Fibroblast of villous mesenchyme (primary cell): ENCODE measurements at regions not wholly inside any gene's neighbourhood (a gene's known extent, or its start where the extent isn't known, plus 50 kb on each side); places are given as distances from the start of the nearest gene placed in this dataset.
A peak's percentile ranks its signal among the peaks of the same experiment; 100 is the strongest.

Source experiments
- DNase-seq: peaks from one replicate; pipeline ENCODE4 v3.0.0-alpha.2; 2010; ENCODE audit warnings: low read depth
- H3K4me3 ChIP-seq: 2 replicates; pipeline ENCODE4 v1.5.1; 2011; ENCODE audit warnings: low read depth, mild to moderate bottlenecking, low read length
- CTCF ChIP-seq: IDR thresholded peaks from 2 replicates; pipeline ENCODE4 v1.5.1; 2012; ENCODE audit warnings: low read depth, mild to moderate bottlenecking, low read length; ENCODE audit not compliant: insufficient read depth

- no peak for TF ChIP-seq CTCF
- no peak for DNase-seq
- H3K4me3 ChIP-seq = no peak overlapping the region
These were observed 573.5 kb downstream of the ANKRD50 start for GRCh38 chr4:124139044-124139443.

- TF ChIP-seq CTCF = no peak
- H3K4me3 ChIP-seq = no peak overlapping the region
- DNase-seq = no peak
These were observed 568.9 kb downstream of the ANKRD50 start for GRCh38 chr4:124143632-124144031.

- H3K4me3 ChIP-seq = no peak overlapping the region
- peak; percentile 35 for DNase-seq
- no peak for TF ChIP-seq CTCF
These were observed 568.3 kb downstream of the ANKRD50 start for GRCh38 chr4:124144238-124144654.

- H3K4me3 ChIP-seq = no peak overlapping the region
- no peak for DNase-seq
- TF ChIP-seq CTCF = no peak
These were observed 566.5 kb downstream of the ANKRD50 start for GRCh38 chr4:124146068-124146467.

GRCh38 chr4:124151031-124151430 lies 561.5 kb downstream of the ANKRD50 start:
- no peak overlapping the region for H3K4me3 ChIP-seq
- no peak for DNase-seq
- TF ChIP-seq CTCF = no peak

- no peak for TF ChIP-seq CTCF
- DNase-seq = no peak
- H3K4me3 ChIP-seq = no peak overlapping the region
These were observed 560.4 kb downstream of the ANKRD50 start for GRCh38 chr4:124152132-124152531.

- no peak for TF ChIP-seq CTCF
- no peak overlapping the region for H3K4me3 ChIP-seq
- DNase-seq = no peak
These were observed 557.3 kb downstream of the ANKRD50 start for GRCh38 chr4:124155239-124155638.
